Upper lobe of left lung (tissue), 4 donors: ENCODE measurements at regions not wholly inside any gene's neighbourhood (a gene's known extent, or its start where the extent isn't known, plus 50 kb on each side); places are given as distances from the start of the nearest gene placed in this dataset.

Experiments
- CTCF ChIP-seq, 6 experiments: fragments of 450-650 bp in 4 of 6; fragments of 200-600 bp in 2 of 6; sonication (generic) in 2 of 6; IDR thresholded peaks; one replicate each; pipeline ENCODE4 v1.5.1; 2016 to 2019; ENCODE audit warnings: antibody characterized with exemption in 6 of 6
- POLR2A ChIP-seq, 4 donors: fragments of 450-650 bp; IDR thresholded peaks; one replicate each; pipeline ENCODE4 v1.5.1; 2016 to 2017; ENCODE audit warnings: antibody characterized with exemption in 4 of 4, mild to moderate bottlenecking in 2 of 4

GRCh38 chr11:15396778-15397177 lies 282.1 kb downstream of the INSC start:
- TF ChIP-seq CTCF (IDR thresholded peaks at IDR 0.05) = no peak
- no peak for TF ChIP-seq POLR2A (IDR thresholded peaks at IDR 0.05)
